GM18519 (cell line): ENCODE measurements at regions not wholly inside any gene's neighbourhood (a gene's known extent, or its start where the extent isn't known, plus 50 kb on each side); places are given as distances from the start of the nearest gene placed in this dataset.
"Not testable (repeated sequence)": the region's sequence is repeated elsewhere in the genome, so short reads cannot be mapped to it uniquely, and the experiment has no call there.

Experiments used
- ATAC-seq: cut with Tn5 transposase; IDR thresholded peaks from one replicate; pipeline ENCODE4 v1.9.1; 2021; ENCODE audit warnings: mild to moderate bottlenecking, moderate library complexity; ENCODE audit not compliant: unreplicated experiment, low FRiP score

- ATAC-seq, result no peak
Observed at GRCh38 chr5:74535926-74536325, 104.6 kb downstream of the ENC1 start.

GRCh38 chr5:74534397-74535129 is 106.0 kb downstream of the ENC1 start:
- ATAC-seq, result no peak

GRCh38 chr5:74530326-74531050 is 110.0 kb downstream of the ENC1 start:
- no peak for ATAC-seq

GRCh38 chr5:74529101-74529500 is 111.4 kb downstream of the ENC1 start:
- no peak for ATAC-seq

- ATAC-seq, result no peak
Observed at GRCh38 chr5:74526111-74526510, 114.4 kb downstream of the ENC1 start.

GRCh38 chr5:74524767-74525166 is 115.8 kb downstream of the ENC1 start:
- ATAC-seq, result not testable (repeated sequence)

- ATAC-seq, result not testable (repeated sequence)
Observed at GRCh38 chr5:74523698-74524097, 116.8 kb downstream of the ENC1 start.

GRCh38 chr5:74522838-74523237 is 117.7 kb downstream of the ENC1 start:
- not testable (repeated sequence) for ATAC-seq

GRCh38 chr5:74521401-74521800 is 119.1 kb downstream of the ENC1 start:
- no peak for ATAC-seq

GRCh38 chr5:74519679-74520078 is 120.8 kb downstream of the ENC1 start:
- no peak for ATAC-seq

GRCh38 chr5:74519161-74519571 is 121.4 kb downstream of the ENC1 start:
- no peak for ATAC-seq

- no peak for ATAC-seq
Observed at GRCh38 chr5:74517700-74518099, 122.8 kb downstream of the ENC1 start.

- ATAC-seq, result no peak
Observed at GRCh38 chr5:74516211-74516636, 124.3 kb downstream of the ENC1 start.

GRCh38 chr5:74514888-74515551 is 125.5 kb downstream of the ENC1 start:
- ATAC-seq, result no peak

GRCh38 chr5:74511770-74512169 is 128.8 kb downstream of the ENC1 start:
- ATAC-seq, result not testable (repeated sequence)

- no peak for ATAC-seq
Observed at GRCh38 chr5:74510476-74511075, 130.0 kb downstream of the ENC1 start.

GRCh38 chr5:74507370-74508005 is 133.0 kb downstream of the ENC1 start:
- ATAC-seq, result no peak

GRCh38 chr5:74506119-74506518 is 134.4 kb downstream of the ENC1 start:
- no peak for ATAC-seq

GRCh38 chr5:74504463-74504862 is 136.1 kb downstream of the ENC1 start:
- no peak for ATAC-seq

- ATAC-seq, result no peak
Observed at GRCh38 chr5:74502479-74502950, 138.0 kb downstream of the ENC1 start.
